ENCODE measurements at regions not wholly inside any gene's neighbourhood (a gene's known extent, or its start where the extent isn't known, plus 50 kb on each side); places are given as distances from the start of the nearest gene placed in this dataset.

- H3K36me3 Mint-ChIP-seq: no peaks in the 10 kb centered on the region
- H3K9me3 Mint-ChIP-seq: no peaks in the 10 kb centered on the region
- peak overlapping the region; percentile 25 to 71 (median 42) for H3K4me3 Mint-ChIP-seq
- DNase-seq: no peak
- peaks cover 20 to 21% of the 10 kb centered on the region in 2 donors for H3K4me1 Mint-ChIP-seq
- no peak overlapping the region for H3K27ac Mint-ChIP-seq
- peaks cover 18 to 40% (median 31%) of the 10 kb centered on the region in 3 donors for H3K27me3 Mint-ChIP-seq (ENCODE audit: low read depth in 3 of 3)
Measured at GRCh38 chr5:73233053-73233460, 60.1 kb downstream of the TMEM174 start.

GRCh38 chr5:73232266-73233041, 59.5 kb downstream of the TMEM174 start:
- Mint-ChIP-seq H3K27ac (no peak overlapping the region), H3K9me3 (no peaks in the 10 kb centered on the region), H3K4me1 (peaks cover 20 to 21% of the 10 kb centered on the region in 2 donors), H3K27me3 (ENCODE audit: low read depth in 3 of 3) (peaks cover 18 to 40% (median 31%) of the 10 kb centered on the region in 3 donors), H3K4me3 (peak overlapping the region in 4 of 5 donors; percentile 25 to 71 (median 47)), H3K36me3 (no peaks in the 10 kb centered on the region)
- DNase-seq: peak in 1 of 3 donors; percentile 7

- peak overlapping the region in 1 of 5 donors; percentile 31 for H3K4me3 Mint-ChIP-seq
- DNase-seq: no peak
- H3K4me1 Mint-ChIP-seq: peaks cover 20 to 21% of the 10 kb centered on the region in 2 donors
- no peak overlapping the region for H3K27ac Mint-ChIP-seq
- H3K9me3 Mint-ChIP-seq: peaks cover 0 to 3% (median 0%) of the 10 kb centered on the region in 6 donors
- peaks cover 14 to 43% (median 30%) of the 10 kb centered on the region in 3 donors for H3K27me3 Mint-ChIP-seq (ENCODE audit: low read depth in 3 of 3)
- no peaks in the 10 kb centered on the region for H3K36me3 Mint-ChIP-seq
Measured at GRCh38 chr5:73231246-73231778, 58.3 kb downstream of the TMEM174 start.

GRCh38 chr5:73230264-73231245, 57.6 kb downstream of the TMEM174 start:
- Mint-ChIP-seq H3K27ac (no peak overlapping the region), H3K27me3 (ENCODE audit: low read depth in 3 of 3) (peaks cover 14 to 39% (median 24%) of the 10 kb centered on the region in 3 donors), H3K4me1 (peaks cover 20 to 21% of the 10 kb centered on the region in 2 donors), H3K4me3 (no peak overlapping the region), H3K36me3 (no peaks in the 10 kb centered on the region), H3K9me3 (peaks cover 0 to 3% (median 0%) of the 10 kb centered on the region in 6 donors)
- no peak for DNase-seq

GRCh38 chr5:73229271-73229670, 56.3 kb downstream of the TMEM174 start:
- Mint-ChIP-seq H3K27me3 (ENCODE audit: low read depth in 3 of 3) (peaks cover 14 to 38% (median 19%) of the 10 kb centered on the region in 3 donors), H3K4me1 (peaks cover 20 to 21% of the 10 kb centered on the region in 2 donors), H3K36me3 (no peaks in the 10 kb centered on the region)

GRCh38 chr5:73228052-73228451, 55.1 kb downstream of the TMEM174 start:
- Mint-ChIP-seq H3K4me1 (peaks cover 14 to 19% of the 10 kb centered on the region in 2 donors), H3K9me3 (peaks cover 0 to 5% (median 0%) of the 10 kb centered on the region in 6 donors), H3K27ac (no peak overlapping the region), H3K27me3 (ENCODE audit: low read depth in 3 of 3) (peaks cover 14 to 38% (median 17%) of the 10 kb centered on the region in 3 donors), H3K4me3 (no peak overlapping the region), H3K36me3 (no peaks in the 10 kb centered on the region)
- DNase-seq: no peak

More at GRCh38 chr5:73229271-73229670, 56.3 kb downstream of the TMEM174 start:
- H3K4me3 Mint-ChIP-seq: no peak overlapping the region
- peaks cover 0 to 5% (median 0%) of the 10 kb centered on the region in 6 donors for H3K9me3 Mint-ChIP-seq
- no peak for DNase-seq
- H3K27ac Mint-ChIP-seq: no peak overlapping the region
